Endodermal cell (in vitro differentiated cells): ENCODE measurements at regions not wholly inside any gene's neighbourhood (a gene's known extent, or its start where the extent isn't known, plus 50 kb on each side); places are given as distances from the start of the nearest gene placed in this dataset.

Experiments
- DNase-seq: peaks from one replicate; pipeline ENCODE4 v3.0.0-alpha.2; 2017
- H3K27ac ChIP-seq: 2 replicates; pipeline ENCODE4 v1.5.1; 2013; ENCODE audit warnings: mild to moderate bottlenecking, low read depth, low read length, moderate library complexity
- H3K27me3 ChIP-seq: 2 replicates; pipeline ENCODE4 v1.6.1; 2013; ENCODE audit warnings: mild to moderate bottlenecking, low read length, moderate library complexity; ENCODE audit not compliant: insufficient read depth, control insufficient read depth, poor library complexity, severe bottlenecking
- H3K36me3 ChIP-seq: 2 replicates; pipeline ENCODE4 v1.7.0; 2013; ENCODE audit warnings: mild to moderate bottlenecking, low read length, moderate library complexity; ENCODE audit not compliant: control insufficient read depth, insufficient read depth
- H3K4me1 ChIP-seq: one replicate; pipeline ENCODE4 v1.7.0; 2013; ENCODE audit warnings: low read length; ENCODE audit not compliant: control insufficient read depth, insufficient read depth
- H3K4me3 ChIP-seq: 2 replicates; pipeline ENCODE4 v1.5.1; 2013; ENCODE audit warnings: mild to moderate bottlenecking, low read length, moderate library complexity
- H3K9ac ChIP-seq: 2 replicates; pipeline ENCODE4 v1.6.1; 2013; ENCODE audit warnings: mild to moderate bottlenecking, low read length, moderate library complexity; ENCODE audit not compliant: poor library complexity, severe bottlenecking; ENCODE audit errors: extremely low read depth
- H3K9me3 ChIP-seq: 2 replicates; pipeline ENCODE4 v1.6.1; 2013; ENCODE audit warnings: mild to moderate bottlenecking, low read length, moderate library complexity; ENCODE audit not compliant: control insufficient read depth
- H3K27ac Mint-ChIP-seq: 2 replicates; pipeline ENCODE4 v1.8.0; 2020; ENCODE audit warnings: mixed read lengths
- H3K27me3 Mint-ChIP-seq: 2 replicates; pipeline ENCODE4 v1.8.0; 2021; ENCODE audit warnings: mild to moderate bottlenecking, mixed read lengths; ENCODE audit not compliant: insufficient read depth
- H3K36me3 Mint-ChIP-seq: 2 replicates; pipeline ENCODE4 v1.8.0; 2020; ENCODE audit warnings: low read depth, mixed read lengths
- H3K4me1 Mint-ChIP-seq: 2 replicates; pipeline ENCODE4 v1.8.0; 2020; ENCODE audit warnings: mixed read lengths
- H3K4me3 Mint-ChIP-seq: 2 replicates; pipeline ENCODE4 v1.8.0; 2020; ENCODE audit warnings: mild to moderate bottlenecking, moderate library complexity, mixed read lengths
- H3K9me3 Mint-ChIP-seq: 2 replicates; pipeline ENCODE4 v1.8.0; 2020; ENCODE audit warnings: mild to moderate bottlenecking, mixed read lengths
- CTCF ChIP-seq: fragments of 200-600 bp; sonication (generic); conservative IDR thresholded peaks from 2 replicates; pipeline ENCODE4 v1.5.0; 2021; ENCODE audit warnings: antibody characterized with exemption, mild to moderate bottlenecking
- WGBS, 2 experiments: methylation state at CpG; one replicate each; pipeline versions ENCODE4 v1.1.5 to v1.1.7; 2013; ENCODE audit warnings: missing lambda C conversion rate in 2 of 2, mixed read lengths in 1 of 2; ENCODE audit not compliant: insufficient coverage in 1 of 2, insufficient read length in 1 of 2; 5-methylcytosine and 5-hydroxymethylcytosine counted together

GRCh38 chr19:16023146-16023915, 53.0 kb upstream of the TPM4 start:
- no peaks in the 10 kb centered on the region for H3K4me1 Mint-ChIP-seq
- DNase-seq = peak; percentile 27
- no peak overlapping the region for H3K4me3 Mint-ChIP-seq
- no peak for TF ChIP-seq CTCF
- WGBS, 2 experiments = 69 to 87% methylated on average over 7 to 14 of the region's 14 CpGs
- no peaks in the 10 kb centered on the region for H3K36me3 ChIP-seq
- no peak overlapping the region for H3K27ac Mint-ChIP-seq
- no peak overlapping the region for H3K9ac ChIP-seq
- H3K4me3 ChIP-seq = no peak overlapping the region
- H3K36me3 Mint-ChIP-seq = no peaks in the 10 kb centered on the region
- no peaks in the 10 kb centered on the region for H3K4me1 ChIP-seq
- H3K9me3 ChIP-seq = no peaks in the 10 kb centered on the region
- H3K27ac ChIP-seq = no peak overlapping the region
- H3K9me3 Mint-ChIP-seq = peaks cover 77% of the 10 kb centered on the region
- no peaks in the 10 kb centered on the region for H3K27me3 Mint-ChIP-seq
- H3K27me3 ChIP-seq = no peaks in the 10 kb centered on the region

DNA sequence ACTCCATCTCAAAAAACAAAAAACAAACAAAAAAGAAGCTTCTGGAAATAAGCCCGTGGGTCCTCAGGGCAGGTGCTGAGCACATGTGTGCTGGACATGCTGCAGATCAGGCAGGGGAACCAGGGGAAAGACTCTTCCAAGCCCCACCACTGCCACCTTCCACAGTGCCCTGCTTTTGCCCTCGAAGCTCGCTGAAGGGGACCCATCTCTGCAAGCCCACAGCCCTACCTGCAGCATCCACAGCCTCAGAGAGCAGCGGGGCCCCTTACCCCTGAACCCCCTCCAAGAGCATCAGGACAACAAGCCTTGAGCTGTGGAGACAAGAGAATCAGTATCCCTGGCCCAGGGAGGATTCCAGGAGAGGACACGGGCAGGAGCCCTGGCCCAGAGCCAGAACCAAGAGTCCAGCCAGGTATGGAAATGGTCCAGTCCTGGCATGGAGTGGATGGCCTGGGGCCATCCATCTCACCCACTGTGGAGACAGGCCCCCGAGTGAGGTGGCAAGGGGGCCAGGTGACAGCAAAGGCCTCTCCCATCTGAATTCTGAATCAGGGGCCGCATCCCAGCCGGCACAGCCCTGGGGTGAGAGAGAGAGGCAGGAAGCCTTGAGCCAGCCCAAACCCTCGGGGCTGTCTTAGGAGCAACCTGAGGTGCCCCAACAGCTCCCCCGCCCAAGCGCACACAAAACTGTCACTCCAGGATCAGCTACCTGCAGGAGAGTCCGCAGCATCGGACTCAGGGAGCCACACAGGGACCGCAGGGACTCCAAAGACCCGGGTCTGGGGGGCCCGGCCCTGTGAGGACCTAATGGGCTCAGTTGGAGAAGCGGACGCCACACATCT, 51.8 kb upstream of the TPM4 start:
- H3K27me3 Mint-ChIP-seq = no peaks in the 10 kb centered on the region
- no peaks in the 10 kb centered on the region for H3K9me3 ChIP-seq
- DNase-seq = no peak

More for the DNA sequence above, 51.8 kb upstream of the TPM4 start:
- H3K36me3 ChIP-seq = no peaks in the 10 kb centered on the region
- no peak overlapping the region for H3K9ac ChIP-seq
- Mint-ChIP-seq H3K9me3 (peaks cover 66% of the 10 kb centered on the region), H3K36me3 (no peaks in the 10 kb centered on the region), H3K4me1 (no peaks in the 10 kb centered on the region), H3K4me3 (no peak overlapping the region), H3K27ac (no peak overlapping the region)
- H3K27me3 ChIP-seq = no peaks in the 10 kb centered on the region
- no peaks in the 10 kb centered on the region for H3K4me1 ChIP-seq
- no peak overlapping the region for H3K27ac ChIP-seq
- no peak for TF ChIP-seq CTCF
- no peak overlapping the region for H3K4me3 ChIP-seq
- WGBS, 2 experiments = 79 to 92% methylated on average over 7 to 18 of the region's 18 CpGs
